Cerebellar nuclear complex (tissue), 1 donor: ENCODE measurements at regions not wholly inside any gene's neighbourhood (a gene's known extent, or its start where the extent isn't known, plus 50 kb on each side); places are given as distances from the start of the nearest gene placed in this dataset.
"Not testable (repeated sequence)": the region's sequence is repeated elsewhere in the genome, so short reads cannot be mapped to it uniquely, and the experiment has no call there.

ENCODE experiments used
- DNase-seq, 2 experiments: peaks; one replicate each; lab custom pipeline; 2025; lab: John Stamatoyannopoulos, UW

- DNase-seq: no peak
Observed at GRCh38 chr18:43797347-43797746, 520.1 kb upstream of the SYT4 start.

GRCh38 chr18:43800584-43800983 is 523.3 kb upstream of the SYT4 start:
- DNase-seq: no peak

DNA sequence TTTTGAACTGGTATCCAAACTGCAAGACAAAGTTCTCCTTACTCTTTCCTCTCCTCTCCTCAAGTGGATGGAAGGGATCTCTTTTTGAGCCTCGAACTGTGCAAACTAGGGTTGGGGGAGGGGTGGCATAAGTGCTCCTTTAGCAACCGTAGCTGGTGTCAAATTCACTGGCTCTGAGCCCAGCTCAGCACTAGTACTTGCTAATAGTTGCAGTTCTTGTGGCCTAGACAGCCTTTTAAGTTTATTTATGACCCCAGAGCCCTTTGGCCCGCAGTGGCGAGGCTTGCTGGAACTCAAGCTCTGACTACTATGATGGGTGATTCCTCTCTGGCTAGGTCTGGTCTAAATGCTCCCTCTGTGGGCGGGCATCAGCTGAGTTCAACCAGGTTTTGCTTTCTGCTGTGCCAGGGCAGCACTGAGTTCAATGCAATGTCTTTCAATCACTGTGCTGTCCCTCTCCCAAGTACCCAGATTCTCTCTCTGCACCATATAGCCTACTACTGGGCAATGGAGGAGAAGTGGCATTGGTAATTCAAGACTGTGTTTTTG is 528.4 kb upstream of the SYT4 start:
- no peak for DNase-seq

DNA sequence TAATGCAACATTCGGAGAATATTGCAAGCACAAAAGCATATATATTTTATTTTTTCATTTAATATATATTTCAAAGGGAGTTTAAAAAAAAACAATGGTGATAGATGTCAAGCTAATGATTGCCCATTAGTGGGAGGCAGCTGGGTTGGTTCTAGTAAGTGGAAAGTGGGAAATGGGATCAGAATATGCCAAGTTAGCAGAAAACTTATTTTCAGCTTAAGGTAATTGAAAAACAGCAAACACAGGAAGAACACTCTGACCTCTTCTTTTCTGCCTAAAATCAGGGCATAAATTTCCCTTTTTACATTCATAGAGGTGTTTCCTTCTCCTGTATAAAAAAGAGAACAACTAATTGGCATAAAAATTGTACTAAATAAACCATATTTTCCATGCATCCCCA is 535.3 kb upstream of the SYT4 start:
- no peak for DNase-seq

DNA sequence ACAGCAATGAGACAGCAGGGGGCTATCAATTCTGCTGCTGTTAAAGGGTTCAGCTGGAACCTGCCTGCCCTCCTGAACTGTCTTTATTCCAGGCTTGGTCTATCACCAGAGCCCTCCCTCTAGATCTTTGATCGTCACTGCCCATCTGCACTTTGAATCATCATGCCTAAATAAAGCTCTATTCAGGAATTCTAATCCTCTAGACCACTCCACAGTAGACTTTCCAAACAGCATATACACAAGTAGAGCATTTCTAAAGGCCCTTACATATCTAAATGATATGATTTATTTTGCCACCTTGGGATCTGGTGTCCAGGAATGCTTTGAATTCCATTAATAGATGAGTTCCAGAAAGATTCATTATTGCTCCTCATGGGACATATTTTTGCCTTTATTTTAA is 542.1 kb upstream of the SYT4 start:
- DNase-seq: no peak

GRCh38 chr18:43819873-43820272 is 542.6 kb upstream of the SYT4 start:
- no peak for DNase-seq

DNA sequence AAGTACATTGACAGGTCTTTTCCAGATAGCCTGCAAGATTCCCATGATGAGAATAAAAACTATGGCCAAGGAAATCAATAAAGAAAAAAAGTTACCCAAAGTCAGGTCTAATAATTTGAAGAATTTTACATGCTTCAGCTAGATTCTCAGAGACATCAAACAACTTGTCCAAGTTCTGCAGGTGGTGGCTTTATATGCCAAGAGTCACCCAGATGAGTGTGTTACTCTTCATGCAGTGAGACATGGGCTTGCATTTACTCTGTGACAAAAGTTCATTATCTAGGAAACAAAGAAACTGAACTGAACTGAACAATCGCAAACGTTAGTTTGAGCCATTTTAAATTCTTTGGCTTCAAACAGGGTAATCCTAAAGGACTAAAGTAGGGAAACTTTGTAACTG is 548.5 kb upstream of the SYT4 start:
- DNase-seq: no peak

DNA sequence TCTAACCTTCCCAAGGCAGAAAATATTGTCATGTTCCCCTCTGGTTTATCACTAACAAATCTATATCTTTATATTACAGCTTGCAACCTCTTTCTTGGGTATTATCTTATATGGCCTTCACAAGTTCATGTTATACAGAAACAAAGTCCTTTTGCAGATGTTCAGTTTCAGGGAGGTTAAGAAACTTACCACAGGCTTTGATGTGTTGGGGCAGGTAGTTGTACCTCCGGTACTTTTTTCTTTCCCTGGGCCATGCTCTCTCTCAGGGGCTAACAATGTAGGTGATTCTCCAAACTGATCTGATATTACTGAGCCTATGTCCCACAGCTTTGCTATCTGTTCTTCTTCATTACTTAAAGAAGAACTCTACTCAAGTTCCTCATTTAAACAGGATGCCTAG is 548.9 kb upstream of the SYT4 start:
- no peak for DNase-seq

DNA sequence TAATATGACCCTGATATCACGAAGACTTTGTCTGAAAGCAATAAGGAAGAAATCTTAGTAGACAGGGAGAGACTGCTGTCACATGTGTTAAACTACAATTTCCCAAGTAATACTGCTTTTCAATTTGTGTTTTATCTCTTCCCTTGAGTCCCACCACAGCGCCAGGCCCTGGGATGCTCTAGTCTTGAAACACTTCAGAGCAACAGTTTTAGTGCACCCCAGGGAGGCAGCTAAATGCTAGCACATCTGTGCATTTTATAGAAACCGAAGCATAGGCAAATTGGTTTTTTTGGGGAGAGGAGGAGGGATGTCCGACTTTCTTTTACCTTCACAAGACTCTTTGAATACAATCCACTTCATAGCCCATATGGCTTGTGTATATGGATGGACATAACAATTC is 550.0 kb upstream of the SYT4 start:
- DNase-seq: no peak

GRCh38 chr18:43830303-43830702 is 553.0 kb upstream of the SYT4 start:
- no peak for DNase-seq

DNA sequence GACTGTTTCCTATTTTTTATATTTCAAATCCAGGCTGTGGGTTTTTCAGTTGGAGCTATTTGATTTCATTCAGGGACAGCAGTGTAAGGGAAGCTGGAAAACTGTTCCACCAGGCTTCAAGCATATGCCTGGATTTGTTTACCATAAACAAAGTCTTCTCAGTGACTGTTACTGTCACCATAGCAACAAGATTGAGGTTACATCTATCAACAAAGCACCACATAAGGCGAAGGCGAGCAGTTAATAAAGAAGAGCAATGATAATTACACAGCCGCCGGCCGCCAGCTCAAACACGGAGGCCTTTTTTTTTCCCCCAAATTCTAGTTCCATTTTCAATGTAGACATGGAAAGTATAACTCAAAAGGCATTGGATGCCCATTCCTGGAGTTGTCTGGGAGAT is 553.7 kb upstream of the SYT4 start:
- DNase-seq: no peak

- DNase-seq: no peak
Observed at GRCh38 chr18:43846299-43846698, 569.0 kb upstream of the SYT4 start.

GRCh38 chr18:43847164-43848091 is 570.1 kb upstream of the SYT4 start:
- DNase-seq: no peak

DNA sequence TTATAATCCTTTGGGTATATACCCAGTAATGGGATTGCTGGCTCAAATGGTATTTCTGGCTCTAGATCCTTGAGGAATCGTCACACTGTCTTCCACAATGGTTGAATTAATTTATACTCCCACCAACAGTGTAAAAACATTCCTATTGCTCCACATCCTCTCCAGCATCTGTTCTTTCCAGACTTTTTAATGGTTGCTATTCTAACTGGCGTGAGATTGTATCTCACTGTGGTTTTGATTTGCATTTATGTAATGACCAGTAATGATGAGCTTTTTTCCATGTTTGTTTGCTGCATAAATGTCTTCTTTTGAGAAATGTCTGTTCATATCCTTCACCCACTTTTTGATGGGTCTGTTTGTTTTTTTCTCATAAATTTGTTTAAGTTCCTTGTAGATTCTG is 572.5 kb upstream of the SYT4 start:
- not testable (repeated sequence) for DNase-seq

DNA sequence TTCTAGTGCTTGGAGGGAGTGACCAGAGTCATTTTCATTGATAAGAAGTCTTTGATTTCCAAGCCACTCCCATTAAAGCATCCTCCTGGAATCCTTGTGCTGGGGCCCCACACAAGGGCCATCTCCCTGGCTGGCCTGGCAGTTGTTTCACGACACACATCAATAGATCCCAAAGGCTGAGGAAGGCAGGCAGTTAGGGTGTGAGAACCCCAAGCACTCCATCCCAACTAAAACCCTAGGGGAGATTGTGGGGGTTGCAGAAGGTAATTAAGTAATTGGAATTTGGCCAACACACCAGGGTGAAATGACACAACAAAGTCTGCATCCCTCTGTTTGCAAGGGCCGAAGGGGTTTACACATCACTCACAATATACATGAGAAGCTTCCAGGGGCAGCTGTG is 578.1 kb upstream of the SYT4 start:
- DNase-seq: no peak

DNA sequence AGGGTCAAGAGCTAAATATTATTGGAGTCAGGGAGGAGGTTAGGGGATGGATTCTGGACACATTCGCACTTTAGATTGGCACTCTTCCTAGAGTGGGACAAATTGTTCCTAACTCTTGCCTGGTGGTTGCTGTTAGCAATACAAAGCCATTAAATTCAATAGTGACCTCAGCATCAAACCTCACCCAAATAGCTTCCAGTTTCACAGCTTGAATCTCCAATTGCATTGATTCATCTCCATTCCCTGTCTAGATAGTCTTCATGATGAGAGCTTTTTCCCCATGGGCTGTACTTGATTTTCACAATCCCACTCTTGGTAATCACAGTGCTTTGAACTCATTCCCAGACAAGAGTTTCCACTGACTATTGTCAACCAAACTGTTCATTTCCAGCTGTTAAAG is 585.9 kb upstream of the SYT4 start:
- DNase-seq: no peak

DNA sequence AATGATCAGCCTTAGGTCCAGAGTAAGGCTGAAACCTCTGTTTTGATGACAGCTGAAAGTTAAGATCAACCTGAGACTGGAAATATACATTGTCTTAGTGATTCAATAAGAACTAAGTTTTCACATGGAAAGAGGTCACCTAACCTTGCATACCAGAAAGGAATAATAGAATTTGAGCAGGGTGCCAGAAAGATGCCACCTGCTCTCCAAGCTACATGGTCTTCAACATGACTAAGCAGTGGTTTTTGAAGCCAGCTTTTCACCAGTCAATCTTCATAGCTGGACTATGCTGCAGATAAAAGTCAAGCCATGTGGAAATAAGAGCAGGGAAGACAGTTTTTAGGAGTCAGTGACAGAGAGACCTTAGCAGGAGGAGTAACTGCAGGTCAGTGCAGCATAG is 589.4 kb upstream of the SYT4 start:
- DNase-seq: no peak

- no peak for DNase-seq
Observed at GRCh38 chr18:43868497-43868995, 591.3 kb upstream of the SYT4 start.

DNA sequence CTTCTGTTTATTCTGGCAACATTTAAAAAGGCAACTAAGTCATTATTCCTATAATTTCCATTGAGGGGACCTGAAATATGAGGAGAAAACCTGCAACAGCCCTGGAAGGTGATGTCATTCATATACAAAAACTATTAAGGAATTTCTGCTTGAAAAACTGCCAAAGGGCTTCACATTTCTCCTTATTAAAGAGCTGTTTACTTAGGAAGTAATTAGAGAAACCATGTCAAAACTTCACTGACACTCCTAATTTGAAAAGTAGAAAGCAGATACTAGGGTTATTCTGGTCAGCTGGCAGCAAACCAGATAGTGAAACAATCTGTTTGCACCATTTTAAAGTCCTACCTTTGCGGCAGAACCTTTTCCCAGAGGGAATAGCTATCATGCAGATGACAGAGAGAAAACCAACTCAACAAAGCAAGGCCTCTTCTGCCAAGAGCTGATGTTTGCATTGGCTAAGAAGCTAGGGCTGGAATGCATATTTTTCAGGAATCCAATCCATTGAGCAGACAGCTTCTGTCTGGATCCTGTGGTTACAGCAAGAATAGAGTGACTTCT is 592.2 kb upstream of the SYT4 start:
- DNase-seq: no peak

GRCh38 chr18:43870626-43871025 is 593.3 kb upstream of the SYT4 start:
- no peak for DNase-seq

- DNase-seq: no peak
Observed at GRCh38 chr18:43875511-43875910, 598.2 kb upstream of the SYT4 start.

GRCh38 chr18:43876286-43876685 is 599.0 kb upstream of the SYT4 start:
- no peak for DNase-seq

GRCh38 chr18:43876748-43877147 is 599.5 kb upstream of the SYT4 start:
- DNase-seq: no peak
